ENCODE measurements at regions not wholly inside any gene's neighbourhood (a gene's known extent, or its start where the extent isn't known, plus 50 kb on each side); places are given as distances from the start of the nearest gene placed in this dataset.

DNA sequence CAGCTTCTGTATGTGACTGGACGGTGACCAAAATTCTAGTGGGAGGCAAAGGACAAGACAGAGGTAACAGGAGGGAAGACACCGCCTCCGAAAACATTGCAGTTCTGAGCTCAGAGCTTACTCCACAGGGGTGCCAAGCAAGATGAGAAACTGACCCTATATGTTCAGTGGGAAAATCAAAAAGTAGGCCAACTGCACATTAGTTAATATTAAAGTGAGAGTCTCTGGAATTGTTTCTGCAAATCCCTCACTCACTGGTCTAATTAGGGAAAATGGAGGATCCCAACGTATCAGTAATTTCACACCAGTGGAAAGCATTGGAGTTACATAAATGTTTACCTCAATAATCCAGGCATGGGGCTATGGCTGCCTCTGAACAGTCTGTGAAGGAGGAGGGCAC is 313.3 kb upstream of the KCNH8 start:
- DNase-seq (ENCODE audit: low read depth in 2 of 2, low spot score in 1 of 2) = no peak

DNA sequence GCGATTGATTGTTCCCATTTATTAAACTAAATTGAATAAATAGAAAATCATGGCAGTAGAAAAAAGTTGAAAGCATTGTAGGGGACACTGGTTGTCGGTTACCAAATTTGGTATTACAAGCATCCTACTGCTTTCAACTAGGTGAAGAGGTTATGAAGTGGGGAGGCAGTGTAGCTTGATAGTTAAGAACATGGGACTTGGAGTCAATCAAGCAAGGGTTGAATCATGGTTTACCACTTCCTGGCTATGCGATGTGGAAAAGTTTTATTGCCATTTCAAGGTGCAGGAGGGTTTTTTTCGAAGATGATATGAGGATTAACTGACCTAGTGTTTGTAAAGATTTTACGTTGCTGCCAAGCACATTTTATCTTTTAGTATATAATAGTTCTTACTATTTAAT is 318.2 kb upstream of the KCNH8 start:
- DNase-seq (ENCODE audit: low read depth in 2 of 2, low spot score in 1 of 2) = no peak

DNA sequence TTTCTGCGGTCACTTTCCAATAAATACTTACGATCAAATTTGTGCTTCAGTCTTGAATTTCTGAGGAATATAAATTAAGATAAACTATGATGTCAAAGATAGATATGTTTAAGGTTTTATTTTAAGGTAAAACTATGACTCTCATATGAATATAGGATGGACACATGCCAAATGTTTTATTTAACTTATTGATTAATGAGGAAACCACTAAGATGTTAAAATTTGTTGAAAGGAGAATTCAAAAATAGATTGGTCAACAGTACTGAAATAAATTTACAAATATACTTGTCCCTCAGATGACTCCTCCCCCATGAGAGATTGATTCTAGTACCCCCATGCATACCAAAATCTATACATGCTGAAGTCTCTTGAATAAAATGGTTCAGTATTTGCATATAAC is 319.7 kb upstream of the KCNH8 start:
- no peak for DNase-seq (ENCODE audit: low read depth in 2 of 2, low spot score in 1 of 2)

DNA sequence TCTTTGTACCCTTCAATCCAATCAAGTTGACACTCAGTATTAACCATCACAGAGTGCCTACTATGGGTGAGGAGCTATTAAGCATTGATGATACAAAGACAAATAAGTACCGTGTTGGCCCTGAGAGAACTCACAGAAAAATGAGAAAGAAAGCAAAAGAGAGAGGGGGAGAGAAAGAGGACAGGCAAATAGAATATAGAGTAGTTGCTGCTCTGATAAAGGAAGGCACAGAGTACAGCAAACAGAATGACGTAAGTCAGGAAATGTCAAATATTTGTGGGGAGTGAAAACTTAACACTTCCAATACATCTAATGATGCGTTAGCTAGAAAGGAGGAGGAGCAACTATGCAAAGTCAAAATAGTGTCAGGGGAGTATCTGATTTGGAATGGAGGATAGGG is 320.6 kb upstream of the KCNH8 start:
- no peak for DNase-seq (ENCODE audit: low read depth in 2 of 2, low spot score in 1 of 2)

DNA sequence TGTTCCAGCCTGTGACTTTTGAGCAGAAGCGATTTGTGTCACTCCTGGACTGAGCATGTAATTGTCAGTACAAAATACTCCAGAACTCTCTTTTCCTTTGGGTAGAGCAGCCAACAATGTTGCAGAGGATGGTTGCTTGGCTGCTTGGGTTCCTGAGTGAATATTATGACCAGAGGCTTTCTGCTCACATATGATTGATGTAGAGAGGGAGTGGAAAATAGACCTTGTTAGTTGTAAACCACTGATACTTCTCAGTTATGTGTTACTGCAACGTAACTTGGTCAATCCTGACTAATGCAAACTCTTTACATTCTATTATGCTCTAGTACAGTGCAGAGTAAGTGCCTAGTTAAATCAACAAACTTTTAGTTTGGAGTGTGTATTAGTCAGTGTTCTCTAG is 322.6 kb upstream of the KCNH8 start:
- no peak for DNase-seq (ENCODE audit: low read depth in 2 of 2, low spot score in 1 of 2)

DNA sequence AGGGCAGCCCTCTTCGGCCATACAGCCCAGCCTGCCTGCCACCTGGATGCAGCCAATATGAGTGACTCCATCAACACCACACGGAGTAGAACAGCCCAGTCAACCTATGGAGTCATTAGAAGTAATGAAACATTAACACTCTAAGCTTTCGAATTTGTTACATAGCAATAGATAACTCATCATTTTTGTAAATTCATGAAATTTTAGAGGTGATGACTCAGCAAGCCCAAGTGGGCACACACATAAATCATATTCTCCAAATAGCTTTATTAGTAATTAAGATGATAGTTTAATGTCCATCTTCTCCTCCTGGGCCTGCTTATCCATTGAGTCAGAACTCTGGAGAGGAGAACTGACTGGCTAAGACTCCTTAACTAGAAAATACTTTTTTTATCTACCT is 335.0 kb upstream of the KCNH8 start:
- no peak for DNase-seq (ENCODE audit: low read depth in 2 of 2, low spot score in 1 of 2)

DNA sequence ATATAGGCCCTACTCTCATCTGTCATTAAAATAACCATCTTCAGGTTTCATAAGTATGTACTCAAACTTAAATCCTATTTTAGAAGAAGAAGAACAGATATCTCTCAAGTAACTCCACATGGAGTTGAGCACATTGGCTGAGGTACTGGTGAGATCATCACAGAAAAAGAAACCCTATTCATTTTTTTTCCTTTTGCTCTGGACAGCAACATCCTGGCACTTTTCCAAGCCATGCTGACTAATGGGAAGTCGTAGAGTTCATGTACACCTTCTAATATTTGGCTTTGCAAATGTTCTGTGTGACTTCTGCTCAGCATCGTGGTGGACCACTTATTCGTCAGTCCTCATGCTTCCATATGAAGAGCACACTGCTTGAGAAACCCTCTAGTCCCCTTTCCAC is 336.0 kb upstream of the KCNH8 start:
- no peak for DNase-seq (ENCODE audit: low read depth in 2 of 2, low spot score in 1 of 2)

DNA sequence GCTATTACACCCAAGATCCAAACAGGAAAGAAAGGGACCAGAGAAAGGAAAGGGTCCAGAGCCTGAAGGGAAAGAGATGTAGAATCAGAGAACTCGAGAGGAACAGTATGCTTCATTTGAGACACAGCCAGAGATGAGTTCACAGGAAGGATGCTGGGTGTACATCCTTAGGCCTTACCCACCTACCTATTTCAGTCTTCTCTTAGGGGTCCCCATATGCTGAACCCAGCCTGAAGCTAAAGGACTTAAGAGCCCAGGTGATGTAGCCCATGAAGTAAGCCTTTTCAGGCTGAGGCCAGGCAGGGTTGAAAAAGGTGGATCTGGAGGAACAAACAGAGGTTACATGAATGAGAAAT is 338.0 kb upstream of the KCNH8 start:
- DNase-seq (ENCODE audit: low read depth in 2 of 2, low spot score in 1 of 2) = no peak

DNA sequence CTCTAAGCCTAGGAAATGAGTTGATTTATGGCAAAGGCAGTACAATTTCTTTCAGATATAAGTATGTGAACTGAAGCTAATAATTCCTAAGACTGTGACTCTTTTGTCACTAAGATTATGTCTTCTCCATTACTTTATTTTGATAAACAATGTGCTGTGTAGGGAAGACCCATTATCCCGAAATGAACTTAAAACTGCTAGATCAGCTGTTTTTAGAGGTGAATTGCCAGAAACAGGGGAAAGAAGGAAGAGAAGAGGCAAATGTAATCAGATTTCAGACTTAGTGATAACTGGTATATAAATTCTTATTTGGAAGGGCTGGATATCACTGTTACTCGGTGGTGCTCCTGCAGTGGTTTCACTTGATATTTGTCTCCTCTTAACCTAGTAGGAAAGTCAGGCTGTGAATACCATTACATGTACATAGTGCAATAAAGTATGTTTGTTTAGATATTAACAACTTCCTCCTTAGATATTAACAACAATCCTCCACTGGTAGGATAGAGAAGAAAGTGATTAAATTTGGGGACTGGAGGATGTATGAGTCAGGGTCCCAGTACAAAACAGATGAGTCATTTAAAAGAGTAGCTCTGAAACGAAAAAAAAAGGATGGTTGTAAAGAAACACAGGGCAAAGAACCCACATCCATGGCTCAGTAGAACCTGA is 338.5 kb upstream of the KCNH8 start:
- no peak for DNase-seq (ENCODE audit: low read depth in 2 of 2, low spot score in 1 of 2)

DNA sequence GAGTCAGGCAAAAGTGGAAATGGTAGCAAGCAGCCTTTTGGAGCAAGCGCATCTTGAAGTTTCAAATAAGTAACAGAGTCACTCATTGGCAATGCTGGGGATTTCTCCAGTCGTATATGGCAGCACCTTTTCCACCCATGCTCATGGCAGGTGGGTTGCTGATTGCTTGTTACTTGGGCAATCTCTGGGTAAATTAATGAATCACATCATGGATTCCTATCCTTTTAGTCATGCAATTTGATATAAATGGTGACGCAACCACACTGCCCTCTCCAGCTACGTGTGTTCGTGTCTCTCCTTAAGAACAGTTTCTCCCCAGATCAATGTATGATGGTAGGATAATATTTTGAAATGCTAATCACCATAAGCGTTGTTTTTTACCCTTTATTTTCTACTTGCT is 339.9 kb upstream of the KCNH8 start:
- DNase-seq (ENCODE audit: low read depth in 2 of 2, low spot score in 1 of 2) = no peak

DNA sequence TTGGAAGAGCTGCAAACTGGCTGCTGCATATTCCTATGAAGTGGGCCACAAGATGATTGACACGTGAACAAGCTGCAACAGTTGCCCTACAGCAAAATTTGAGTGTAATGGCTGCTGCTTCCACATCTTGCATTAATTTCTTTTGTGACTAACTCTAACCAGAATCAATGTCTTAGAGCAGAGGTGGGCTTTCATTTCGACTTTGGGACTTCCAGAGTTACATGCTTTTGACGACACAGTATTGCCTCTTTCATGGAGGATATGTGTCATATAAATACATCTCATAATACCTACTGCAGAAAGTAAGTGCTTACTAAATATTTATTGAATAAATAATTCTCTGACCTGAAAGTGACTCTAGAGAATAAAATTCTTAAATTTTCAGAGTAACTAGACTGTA is 340.7 kb upstream of the KCNH8 start:
- no peak for DNase-seq (ENCODE audit: low read depth in 2 of 2, low spot score in 1 of 2)

DNA sequence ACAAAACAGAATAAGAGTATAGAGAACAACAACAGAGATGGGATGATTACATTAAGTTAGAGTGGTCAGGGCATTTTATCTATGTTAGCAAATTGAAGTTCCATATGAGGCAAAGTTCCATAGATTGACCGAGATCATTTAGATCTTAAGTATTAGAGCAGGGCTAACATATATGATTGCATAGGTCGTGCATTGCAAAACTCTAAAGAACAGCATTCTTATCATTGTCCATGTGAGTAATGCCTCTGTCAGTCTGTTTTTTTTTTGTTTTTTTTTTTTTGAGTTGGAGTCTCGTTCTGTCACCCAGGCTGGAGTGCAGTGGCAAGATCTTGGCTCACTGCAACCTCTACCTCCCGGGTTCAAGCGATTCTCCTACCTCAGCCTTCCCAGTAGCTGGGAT is 341.7 kb upstream of the KCNH8 start:
- no peak for DNase-seq (ENCODE audit: low read depth in 2 of 2, low spot score in 1 of 2)

DNA sequence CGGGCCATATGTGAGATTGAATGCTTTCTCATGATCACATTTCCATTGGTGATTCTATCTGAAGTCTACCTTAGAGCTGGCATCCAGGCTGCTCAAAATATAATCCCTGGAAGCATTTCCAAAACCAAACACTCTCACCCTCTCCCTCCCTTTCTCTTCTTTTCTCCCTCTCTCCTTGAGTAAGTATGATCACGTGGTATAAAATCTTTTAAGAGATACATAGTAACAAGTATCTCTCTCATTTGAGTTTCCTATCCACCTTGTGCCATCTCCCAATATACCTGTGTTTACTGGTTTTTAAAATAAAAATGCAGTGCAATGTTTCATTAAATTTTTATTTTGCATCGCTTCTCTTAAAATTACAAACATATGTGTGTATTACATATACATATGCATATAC is 350.9 kb upstream of the KCNH8 start:
- DNase-seq (ENCODE audit: low read depth in 2 of 2, low spot score in 1 of 2) = no peak

DNA sequence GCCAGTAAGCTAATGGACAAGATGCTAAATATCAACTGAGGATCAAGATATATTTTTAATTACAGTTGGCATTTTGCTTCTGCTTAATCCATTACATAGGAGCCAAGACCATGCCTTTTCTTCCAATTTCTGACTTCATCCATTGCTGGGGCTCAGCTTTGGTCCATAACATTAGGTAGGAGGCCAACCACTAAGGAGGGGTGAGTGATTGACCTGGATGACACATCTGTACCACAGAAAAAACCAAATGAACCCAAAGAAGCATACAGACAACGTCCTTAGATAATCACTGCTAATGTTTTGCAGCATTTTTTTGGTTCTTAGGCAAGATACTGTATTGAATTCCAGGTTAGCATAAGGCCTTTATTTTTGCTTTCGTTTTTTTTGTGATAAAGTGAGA is 353.2 kb upstream of the KCNH8 start:
- DNase-seq (ENCODE audit: low read depth in 2 of 2, low spot score in 1 of 2) = no peak

DNA sequence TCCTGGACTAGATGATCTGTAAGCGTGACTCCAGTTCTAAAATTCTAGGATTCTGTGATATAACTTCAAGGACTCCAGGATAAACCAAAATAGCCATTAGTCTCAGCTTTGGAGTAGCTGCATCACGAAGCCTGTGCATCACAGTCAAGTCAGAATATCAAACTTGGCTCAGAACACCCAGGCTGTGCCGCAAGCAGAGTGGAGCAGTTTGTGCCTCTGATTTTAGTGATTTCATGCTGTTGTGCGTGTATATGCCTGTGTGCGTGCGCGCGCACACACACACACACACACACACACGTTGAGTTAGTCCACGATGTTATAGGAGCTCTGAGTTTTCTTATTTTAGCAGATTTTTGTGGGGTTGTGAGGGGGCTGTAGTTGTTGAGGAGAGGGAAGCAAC is 356.6 kb upstream of the KCNH8 start:
- no peak for DNase-seq (ENCODE audit: low read depth in 2 of 2, low spot score in 1 of 2)

DNA sequence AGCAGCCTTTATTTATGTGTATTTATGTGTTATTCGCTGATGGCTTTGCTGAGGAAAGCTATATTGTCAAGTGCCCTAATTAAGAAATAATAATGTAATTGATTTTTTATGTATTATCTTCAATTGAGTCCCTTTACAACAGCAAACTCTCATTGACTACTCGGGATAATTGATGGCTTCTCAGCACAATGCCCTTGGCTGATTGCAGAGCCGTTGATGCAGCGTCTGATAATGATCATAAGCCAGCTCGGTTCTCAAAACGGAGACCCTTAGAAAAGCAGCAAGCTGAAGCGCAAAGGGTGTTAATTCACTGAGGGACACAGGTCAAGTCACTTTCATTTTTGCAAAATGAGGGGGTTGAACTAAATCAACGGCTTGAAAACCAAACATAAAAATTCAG is 357.1 kb upstream of the KCNH8 start:
- no peak for DNase-seq (ENCODE audit: low read depth in 2 of 2, low spot score in 1 of 2)

DNA sequence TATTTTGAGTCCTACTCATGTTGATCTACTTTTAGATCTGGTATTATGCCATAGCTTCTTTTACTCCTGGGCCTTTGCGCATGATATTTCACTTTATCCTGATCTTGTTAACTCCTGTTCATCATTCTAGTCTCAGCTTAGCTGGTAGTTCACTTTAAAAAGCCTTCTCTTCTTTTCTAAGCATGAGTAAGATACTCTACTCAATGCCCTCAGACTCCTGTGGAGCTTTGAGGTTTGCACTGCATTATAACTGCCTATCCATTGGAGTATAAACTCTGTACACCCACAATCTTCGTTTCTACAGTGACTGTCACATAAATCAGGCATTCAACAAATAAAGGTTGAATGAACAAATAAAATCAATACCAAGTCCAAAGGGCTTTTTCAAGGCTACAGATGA is 357.9 kb upstream of the KCNH8 start:
- DNase-seq (ENCODE audit: low read depth in 2 of 2, low spot score in 1 of 2) = no peak

DNA sequence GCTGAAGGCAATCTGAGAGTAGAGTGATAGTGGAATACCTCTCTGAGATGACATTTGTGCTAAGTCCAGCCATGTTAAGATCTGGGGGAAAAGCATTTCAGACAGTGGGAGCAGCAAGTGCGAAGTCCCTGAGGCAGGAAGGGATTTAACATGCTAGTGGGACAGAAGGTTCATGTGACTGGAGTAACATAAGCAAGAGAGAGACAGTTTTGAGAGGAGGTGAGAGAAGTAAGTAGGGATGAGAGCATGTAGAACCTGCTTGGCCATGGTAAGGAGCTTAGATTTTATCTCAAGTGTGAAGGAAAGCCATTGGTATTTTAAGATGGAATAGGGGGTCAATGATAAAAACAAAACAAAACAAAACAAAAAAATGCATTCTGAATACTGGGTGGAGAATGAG is 358.6 kb upstream of the KCNH8 start:
- DNase-seq (ENCODE audit: low read depth in 2 of 2, low spot score in 1 of 2) = no peak

DNA sequence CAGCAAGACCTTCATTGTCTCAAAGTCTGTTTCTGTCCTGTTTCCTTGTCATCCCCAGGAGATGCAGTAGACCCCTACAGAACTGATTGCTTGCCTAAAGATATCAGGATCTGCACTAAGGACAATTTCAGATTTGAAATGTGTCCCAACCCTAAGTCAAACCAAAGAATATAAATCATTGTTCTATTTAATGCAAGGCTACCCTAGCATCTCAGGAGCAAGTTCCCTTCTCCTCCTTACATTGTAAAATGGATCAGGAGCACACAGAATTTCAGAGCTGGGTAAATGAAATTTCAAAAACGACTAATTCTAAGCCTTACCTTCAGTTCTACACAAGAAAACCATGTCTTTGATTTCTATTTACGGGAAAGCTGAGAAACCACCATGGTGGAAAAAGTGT is 360.9 kb upstream of the KCNH8 start:
- no peak for DNase-seq (ENCODE audit: low read depth in 2 of 2, low spot score in 1 of 2)

DNA sequence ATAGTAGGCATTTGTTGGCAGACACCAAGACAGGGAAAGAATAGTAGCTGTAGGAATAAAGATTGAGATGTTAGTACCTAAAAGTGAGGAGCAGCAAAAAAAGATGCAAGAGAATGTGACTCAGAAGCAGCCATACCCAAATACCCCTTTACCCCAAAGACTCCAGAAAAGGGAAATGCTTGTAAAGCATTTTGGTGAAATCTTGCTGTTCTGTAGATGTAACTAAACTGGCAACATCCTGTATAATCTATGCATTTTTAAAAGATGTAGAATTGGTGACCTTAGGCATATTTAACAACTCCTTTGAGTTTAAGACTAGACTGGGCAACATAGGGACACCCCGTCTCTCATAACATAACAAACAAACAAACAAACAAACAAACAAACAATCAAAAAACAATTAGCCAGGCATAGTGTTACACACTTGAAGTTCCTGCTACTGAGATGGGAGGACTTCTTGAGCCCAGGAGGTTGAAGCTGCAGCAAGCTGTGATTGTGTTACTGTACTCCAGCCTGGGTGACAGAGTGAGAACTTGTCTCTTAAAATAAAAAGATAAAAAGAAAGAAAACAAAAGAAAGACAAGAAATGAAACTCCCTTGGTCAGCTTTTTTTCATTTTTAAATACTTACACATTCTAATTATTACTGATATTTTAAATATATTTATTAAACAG is 361.5 kb upstream of the KCNH8 start:
- no peak for DNase-seq (ENCODE audit: low read depth in 2 of 2, low spot score in 1 of 2)

DNA sequence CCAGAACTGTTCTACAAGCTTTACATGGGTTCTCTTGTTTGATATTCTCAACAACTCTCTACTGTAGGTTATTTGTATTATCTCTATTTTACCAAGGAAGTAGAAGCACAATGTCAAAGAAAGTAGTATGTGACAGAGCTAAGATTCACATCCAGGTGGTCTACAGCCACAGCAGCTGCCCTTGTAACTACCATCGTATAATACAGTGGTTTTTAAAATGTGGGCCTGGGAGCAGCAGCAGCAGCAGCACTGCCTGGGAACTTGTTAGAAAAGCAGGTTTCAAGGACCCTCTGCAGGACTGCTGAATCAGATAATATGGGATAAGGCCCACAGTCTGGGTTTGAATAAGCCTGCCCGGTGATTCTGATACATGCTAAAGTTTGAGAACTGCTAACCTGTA is 357.1 kb upstream of the SATB1 start:
- DNase-seq (ENCODE audit: low read depth in 2 of 2, low spot score in 1 of 2) = no peak

DNA sequence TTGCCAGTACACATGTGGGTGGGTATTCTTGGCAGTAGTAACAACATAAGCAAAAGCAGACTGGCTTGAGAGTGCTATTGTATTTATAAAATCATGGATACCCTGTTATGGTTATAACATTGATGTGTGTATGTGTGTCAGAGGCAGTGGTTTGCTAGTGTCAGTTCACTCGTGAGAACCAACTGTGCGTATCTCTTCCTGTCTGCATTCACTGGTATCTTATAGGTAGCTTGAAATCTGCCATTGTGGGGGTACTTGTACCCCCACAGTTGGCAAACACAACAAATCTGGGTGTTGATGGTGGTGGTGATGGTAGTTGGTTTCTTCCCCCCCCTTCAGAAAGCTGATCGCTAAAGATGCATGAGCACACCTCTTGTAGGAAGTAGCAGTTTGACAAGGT is 355.8 kb upstream of the SATB1 start:
- DNase-seq (ENCODE audit: low read depth in 2 of 2, low spot score in 1 of 2) = no peak

DNA sequence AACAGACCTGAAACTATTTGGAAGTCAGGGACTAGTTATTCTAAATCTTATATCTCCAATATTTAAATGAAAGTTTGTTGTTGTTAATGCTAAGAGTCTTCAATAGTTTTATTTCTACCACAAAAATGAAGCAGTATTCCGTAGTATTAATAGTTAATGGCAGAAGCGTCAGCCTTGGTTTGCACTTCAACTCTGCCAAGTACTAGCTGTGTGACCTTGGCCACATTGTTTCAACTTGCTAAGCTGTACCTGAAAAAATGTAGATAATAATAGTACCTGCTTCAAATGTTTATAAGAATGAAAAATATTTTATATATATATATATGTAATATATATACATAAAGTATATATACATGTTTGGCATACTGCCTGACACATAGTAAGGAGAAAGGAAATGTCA is 354.6 kb upstream of the SATB1 start:
- DNase-seq (ENCODE audit: low read depth in 2 of 2, low spot score in 1 of 2) = no peak

DNA sequence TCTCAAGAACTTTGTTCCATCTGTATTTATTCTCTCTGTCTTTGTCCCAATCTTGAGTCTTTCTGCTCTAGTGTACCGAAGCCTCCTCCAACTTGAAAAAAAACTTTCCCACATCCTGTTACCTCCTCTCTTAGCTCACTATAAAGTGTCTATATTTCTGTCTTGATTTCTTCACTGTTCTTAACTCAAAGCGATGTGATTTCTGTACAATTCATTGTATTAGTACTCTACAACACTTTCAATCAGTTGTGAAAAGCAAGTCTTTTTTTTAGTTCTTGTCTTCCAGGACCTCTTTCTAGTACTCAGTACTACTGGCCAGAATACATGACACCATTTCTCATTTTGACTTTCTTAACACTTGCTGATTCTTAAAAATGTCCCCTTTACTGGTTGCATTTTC is 353.5 kb upstream of the SATB1 start:
- DNase-seq (ENCODE audit: low read depth in 2 of 2, low spot score in 1 of 2) = no peak
